ENCODE measurements at regions not wholly inside any gene's neighbourhood (a gene's known extent, or its start where the extent isn't known, plus 50 kb on each side); places are given as distances from the start of the nearest gene placed in this dataset.
A peak's percentile ranks its signal among the peaks of the same experiment; 100 is the strongest.

GRCh38 chr21:16198546-16198945 lies 468.8 kb downstream of the USP25 start:
- in situ Hi-C loops (cut with HindIII; ENCODE audit: low pct_ligation_motif_present, low sequenced_read_pairs): no loop called here
- Histone ChIP-seq H3K27ac (no peak overlapping the region), H3K36me3 (replicated peaks) (no peaks in the 10 kb centered on the region), H3K4me3 (ENCODE audit: low read depth, low read length) (no peak overlapping the region), H3K27me3 (replicated peaks) (no peaks in the 10 kb centered on the region)
- no peak for DNase-seq
- TF ChIP-seq CTCF (IDR thresholded peaks at IDR 0.05; ENCODE audit: low read depth, low read length, missing control alignments): no peak

GRCh38 chr21:16199539-16199938 lies 469.8 kb downstream of the USP25 start:
- Histone ChIP-seq H3K27me3 (replicated peaks) (no peaks in the 10 kb centered on the region), H3K36me3 (replicated peaks) (no peaks in the 10 kb centered on the region), H3K27ac (no peak overlapping the region), H3K4me3 (ENCODE audit: low read depth, low read length) (no peak overlapping the region)
- in situ Hi-C loops (cut with HindIII; ENCODE audit: low pct_ligation_motif_present, low sequenced_read_pairs): no loop called here
- no peak for TF ChIP-seq CTCF (IDR thresholded peaks at IDR 0.05; ENCODE audit: low read depth, low read length, missing control alignments)
- no peak for DNase-seq

- no peaks in the 10 kb centered on the region for H3K27me3 ChIP-seq (replicated peaks)
- no peaks in the 10 kb centered on the region for H3K36me3 ChIP-seq (replicated peaks)
- H3K4me3 ChIP-seq (ENCODE audit: low read depth, low read length): no peak overlapping the region
- in situ Hi-C loops (cut with HindIII; ENCODE audit: low pct_ligation_motif_present, low sequenced_read_pairs): no loop called here
- no peak for TF ChIP-seq CTCF (IDR thresholded peaks at IDR 0.05; ENCODE audit: low read depth, low read length, missing control alignments)
- H3K27ac ChIP-seq: no peak overlapping the region
- DNase-seq: no peak
Observed at GRCh38 chr21:16201718-16202117, 471.9 kb downstream of the USP25 start.

- in situ Hi-C loops (cut with HindIII; ENCODE audit: low pct_ligation_motif_present, low sequenced_read_pairs): no loop called here
- no peak for DNase-seq
- Histone ChIP-seq H3K4me3 (ENCODE audit: low read depth, low read length) (no peak overlapping the region), H3K27ac (no peak overlapping the region), H3K27me3 (replicated peaks) (no peaks in the 10 kb centered on the region), H3K36me3 (replicated peaks) (no peaks in the 10 kb centered on the region)
- TF ChIP-seq CTCF (IDR thresholded peaks at IDR 0.05; ENCODE audit: low read depth, low read length, missing control alignments): no peak
Observed at GRCh38 chr21:16205527-16205926, 475.7 kb downstream of the USP25 start.

GRCh38 chr21:16211339-16212303 lies 481.8 kb downstream of the USP25 start:
- Histone ChIP-seq H3K27me3 (replicated peaks) (no peaks in the 10 kb centered on the region), H3K4me3 (ENCODE audit: low read depth, low read length) (no peak overlapping the region), H3K27ac (peak overlapping the region; percentile 20), H3K36me3 (replicated peaks) (no peaks in the 10 kb centered on the region)
- DNase-seq: peak; percentile 22
- TF ChIP-seq CTCF (IDR thresholded peaks at IDR 0.05; ENCODE audit: low read depth, low read length, missing control alignments): no peak
- in situ Hi-C loops (cut with HindIII; ENCODE audit: low pct_ligation_motif_present, low sequenced_read_pairs): no loop called here
